DOHH2 (cell line): ENCODE measurements at regions not wholly inside any gene's neighbourhood (a gene's known extent, or its start where the extent isn't known, plus 50 kb on each side); places are given as distances from the start of the nearest gene placed in this dataset.

ENCODE experiments used
- CTCF ChIP-seq: fragments of 200-600 bp; sonication (generic); IDR thresholded peaks from one replicate; pipeline ENCODE4 v1.5.1; 2014; ENCODE audit warnings: antibody characterized with exemption, mild to moderate bottlenecking, low read depth, low read length; ENCODE audit not compliant: poor library complexity, severe bottlenecking
- EZH2phosphoT487 ChIP-seq: fragments of 200-600 bp; sonication (generic); IDR thresholded peaks from 2 replicates; pipeline ENCODE4 v1.6.1; 2017; ENCODE audit warnings: borderline replicate concordance, mild to moderate bottlenecking, antibody characterized with exemption, low read length, moderate library complexity, mixed read lengths

DNA sequence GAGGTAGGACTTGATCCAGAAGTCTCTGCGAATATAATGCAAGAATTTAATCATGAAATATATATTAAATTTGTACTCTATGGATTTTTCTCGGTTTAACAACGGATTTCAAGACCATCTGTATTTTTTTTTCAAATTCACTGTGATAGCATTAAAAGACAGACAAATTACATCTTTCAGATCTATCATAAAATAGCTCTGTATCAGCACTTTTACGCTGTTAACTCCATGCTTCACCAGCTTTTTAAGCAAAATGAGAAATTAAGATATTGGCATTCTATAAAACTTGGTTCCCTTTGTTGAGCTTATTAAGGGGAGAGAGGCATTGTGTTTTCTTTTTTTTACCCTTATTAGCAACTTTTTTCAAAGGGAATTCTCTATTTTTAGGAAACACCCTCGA is 1377.6 kb upstream of the NXPH2 start:
- TF ChIP-seq CTCF = no peak
- TF ChIP-seq EZH2phosphoT487 = no peak
